HAP-1 (cell line): ENCODE measurements at regions not wholly inside any gene's neighbourhood (a gene's known extent, or its start where the extent isn't known, plus 50 kb on each side); places are given as distances from the start of the nearest gene placed in this dataset.

Source experiments
- DNase-seq, 2 experiments: peaks; one replicate each; pipeline ENCODE4 v3.0.0-alpha.2; 2016 to 2020; ENCODE audit warnings: low spot score in 2 of 2
- H3K27me3 ChIP-seq: fragments of 250-450 bp; sonication (Bioruptor Pico); 2 replicates; pipeline ENCODE4 v1.5.1; 2020; ENCODE audit warnings: low read depth, mild to moderate bottlenecking, moderate library complexity
- H3K36me3 ChIP-seq: fragments of 250-450 bp; sonication (Bioruptor Pico); replicated peaks from 2 replicates; pipeline ENCODE4 v1.5.1; 2020; ENCODE audit warnings: mild to moderate bottlenecking
- H3K4me1 ChIP-seq: fragments of 250-450 bp; sonication (Bioruptor Pico); 2 replicates; pipeline ENCODE4 v1.5.1; 2020; ENCODE audit warnings: mild to moderate bottlenecking
- H3K4me3 ChIP-seq: fragments of 250-450 bp; sonication (Bioruptor Pico); 2 replicates; pipeline ENCODE4 v1.5.1; 2020; ENCODE audit warnings: mild to moderate bottlenecking, moderate library complexity
- H3K9me3 ChIP-seq: fragments of 250-450 bp; sonication (Bioruptor Pico); 2 replicates; pipeline ENCODE4 v1.5.1; 2020; ENCODE audit warnings: mild to moderate bottlenecking, moderate library complexity
- in situ Hi-C: fragments of 300-500 bp; cut with MboI; formaldehyde crosslinking; loops from 3 replicates; pipeline ENCODE4 v1.14.3; 2020; ENCODE audit warnings: low sequenced_read_pairs, inconsistent platforms, mixed read lengths

DNA sequence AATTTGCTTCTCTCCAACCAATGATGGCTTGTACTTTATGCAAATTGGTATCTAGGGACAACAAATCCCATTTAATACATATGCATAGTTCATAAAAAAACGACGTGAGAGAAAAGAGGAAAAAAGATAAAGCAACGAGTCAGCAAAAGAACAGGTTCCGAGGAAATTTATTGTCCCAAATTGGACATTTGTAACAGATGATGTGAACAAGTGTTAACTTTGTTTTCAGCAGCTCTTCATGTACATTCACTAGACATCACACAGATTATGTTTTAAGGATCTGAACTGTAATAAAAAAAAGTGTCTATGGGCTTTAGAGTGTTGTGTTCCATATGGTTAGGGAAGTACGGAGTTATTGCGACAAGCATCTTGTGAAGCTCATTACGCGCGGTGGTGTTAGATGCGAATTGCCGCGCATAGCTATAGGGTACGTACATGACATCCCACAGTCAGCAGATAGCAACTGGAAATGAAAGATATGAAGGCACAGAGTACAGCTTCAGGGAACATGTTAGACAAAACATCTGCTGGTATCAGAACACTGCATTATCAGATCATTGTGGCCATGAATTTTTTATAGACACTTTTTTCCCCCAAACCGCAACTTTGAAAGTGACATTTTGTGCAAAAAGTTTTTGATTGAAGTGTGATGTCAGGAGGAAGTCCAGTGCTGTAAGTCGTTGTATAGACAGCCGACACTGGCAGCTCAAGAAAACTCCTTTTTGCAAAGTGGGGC is 1073.1 kb upstream of the FANCL start:
- no peaks in the 10 kb centered on the region for H3K9me3 ChIP-seq
- in situ Hi-C loops, result no loop called here

DNA sequence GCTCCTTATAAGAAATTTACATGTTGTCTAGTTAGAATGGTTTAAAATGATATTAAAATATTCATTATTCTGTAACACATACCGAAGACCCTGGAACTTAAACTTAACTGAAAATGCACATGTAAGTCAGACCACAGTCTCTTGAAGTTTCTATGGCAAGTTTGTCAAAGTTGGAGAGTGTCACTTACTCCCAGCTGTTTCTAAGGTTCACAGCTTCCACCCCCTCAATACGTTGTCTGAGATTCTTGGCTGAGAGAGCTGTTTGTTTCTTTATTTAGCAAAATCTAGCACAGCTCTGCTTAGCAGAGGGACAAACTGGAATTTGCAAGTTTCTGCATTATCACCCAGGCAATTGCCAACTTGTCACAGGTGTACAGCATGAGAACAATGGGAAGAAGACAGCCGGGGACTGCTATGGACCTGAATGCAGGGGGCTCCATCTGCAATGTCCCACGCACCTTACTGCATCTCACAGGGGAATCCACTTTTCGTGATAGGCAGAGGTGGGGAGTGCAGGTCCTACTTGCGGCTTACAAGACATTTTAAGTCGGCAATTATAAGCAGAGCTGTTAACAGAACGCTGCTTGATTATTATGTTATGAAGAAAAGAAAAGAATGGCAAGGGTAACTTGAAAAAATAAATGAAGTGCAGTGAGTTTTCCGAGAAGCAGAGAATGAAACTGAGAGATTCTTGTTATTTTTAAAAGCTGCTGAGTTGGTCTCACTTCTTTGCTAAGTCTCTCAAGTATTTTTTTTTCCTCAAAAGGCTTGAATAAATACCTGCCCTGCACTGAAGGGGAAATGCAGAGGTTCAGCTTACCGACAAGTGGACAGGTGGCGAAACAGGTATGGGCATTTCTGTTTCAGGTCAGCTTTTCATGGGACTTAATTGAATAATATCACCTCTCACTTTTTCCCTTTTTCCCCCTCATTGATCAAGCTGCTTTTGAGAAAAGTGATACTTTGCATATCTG is 1072.1 kb upstream of the FANCL start:
- Histone ChIP-seq H3K9me3 (no peaks in the 10 kb centered on the region), H3K36me3 (no peaks in the 10 kb centered on the region), H3K27me3 (peaks cover 22% of the 10 kb centered on the region; the same call in 1 of the 2 replicates), H3K4me3 (no peak overlapping the region), H3K4me1 (no peaks in the 10 kb centered on the region)
- in situ Hi-C loops, result no loop called here
- no peak for DNase-seq

More for the DNA sequence above, 1073.1 kb upstream of the FANCL start:
- H3K4me3 ChIP-seq, result no peak overlapping the region
- H3K27me3 ChIP-seq, result peaks cover 22% of the 10 kb centered on the region; the same call in 1 of the 2 replicates
- DNase-seq, result no peak
- H3K4me1 ChIP-seq, result no peaks in the 10 kb centered on the region
- H3K36me3 ChIP-seq, result no peaks in the 10 kb centered on the region

DNA sequence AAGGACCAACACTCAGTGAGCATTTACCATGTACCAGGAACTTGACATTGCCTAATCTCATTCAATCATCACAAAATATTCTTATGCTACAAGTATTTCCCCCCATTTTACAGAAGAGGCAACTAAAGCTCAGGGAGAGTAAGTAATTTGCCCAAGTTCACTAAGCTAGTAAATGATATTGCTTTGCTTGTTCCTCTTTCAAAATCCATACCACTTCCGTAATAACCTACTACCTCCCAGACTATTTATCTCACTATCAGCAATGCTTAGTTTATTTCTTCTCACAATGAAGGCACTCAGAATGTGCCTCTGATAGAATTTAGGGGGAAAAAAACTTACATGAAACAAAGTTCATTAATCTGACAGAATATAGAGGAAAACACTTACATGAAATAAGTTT is 1070.9 kb upstream of the FANCL start:
- no peaks in the 10 kb centered on the region for H3K4me1 ChIP-seq
- no peaks in the 10 kb centered on the region for H3K9me3 ChIP-seq
- no peak overlapping the region for H3K4me3 ChIP-seq
- H3K27me3 ChIP-seq, result peaks cover 22% of the 10 kb centered on the region; the same call in 1 of the 2 replicates
- no peaks in the 10 kb centered on the region for H3K36me3 ChIP-seq
- in situ Hi-C loops, result no loop called here
- no peak for DNase-seq

DNA sequence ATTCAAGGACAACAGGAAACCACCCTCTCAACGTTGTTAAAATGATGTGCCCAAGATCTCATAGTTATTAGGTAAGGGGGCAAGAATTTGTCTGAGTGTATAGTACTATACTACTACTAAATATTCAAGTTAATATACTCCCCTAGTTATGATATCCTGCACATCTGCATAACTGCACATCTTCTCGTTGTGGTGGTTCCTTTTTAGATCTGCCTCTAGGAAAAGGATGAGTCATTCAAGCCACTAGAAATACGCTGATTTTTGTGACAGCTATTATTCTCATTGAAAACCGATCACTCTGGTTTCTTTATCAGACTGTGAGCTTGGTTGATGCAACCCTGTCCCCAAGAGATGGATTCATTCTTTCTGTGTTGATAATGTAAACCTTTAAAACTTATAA is 1067.0 kb upstream of the FANCL start:
- no peak for DNase-seq
- in situ Hi-C loops, result no loop called here
- Histone ChIP-seq H3K9me3 (no peaks in the 10 kb centered on the region), H3K36me3 (no peaks in the 10 kb centered on the region), H3K27me3 (peaks cover 9% of the 10 kb centered on the region; the same call in 1 of the 2 replicates), H3K4me3 (no peak overlapping the region), H3K4me1 (no peaks in the 10 kb centered on the region)

DNA sequence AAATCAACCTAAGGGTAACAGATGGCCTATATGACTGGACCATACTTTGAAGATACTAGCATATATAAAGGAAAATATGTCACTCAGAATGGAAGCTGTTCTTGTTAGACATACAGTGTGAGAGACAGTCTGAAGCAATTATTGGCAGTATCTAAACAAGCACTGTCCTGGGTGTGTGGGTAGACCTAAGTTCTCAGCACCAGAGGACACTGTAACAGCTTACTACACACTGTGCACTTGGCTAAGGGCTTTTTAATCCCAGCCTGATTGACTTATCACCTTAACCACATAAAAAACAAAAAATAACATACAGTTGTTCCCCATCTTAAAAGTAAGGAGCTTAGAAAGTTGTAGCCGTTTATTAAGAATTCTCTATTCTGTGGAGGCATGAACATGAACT is 1066.1 kb upstream of the FANCL start:
- no peak for DNase-seq
- H3K9me3 ChIP-seq, result no peaks in the 10 kb centered on the region
- H3K36me3 ChIP-seq, result no peaks in the 10 kb centered on the region
- H3K27me3 ChIP-seq, result peaks cover 2% of the 10 kb centered on the region; the same call in 1 of the 2 replicates
- H3K4me3 ChIP-seq, result no peak overlapping the region
- in situ Hi-C loops, result no loop called here
- no peaks in the 10 kb centered on the region for H3K4me1 ChIP-seq

DNA sequence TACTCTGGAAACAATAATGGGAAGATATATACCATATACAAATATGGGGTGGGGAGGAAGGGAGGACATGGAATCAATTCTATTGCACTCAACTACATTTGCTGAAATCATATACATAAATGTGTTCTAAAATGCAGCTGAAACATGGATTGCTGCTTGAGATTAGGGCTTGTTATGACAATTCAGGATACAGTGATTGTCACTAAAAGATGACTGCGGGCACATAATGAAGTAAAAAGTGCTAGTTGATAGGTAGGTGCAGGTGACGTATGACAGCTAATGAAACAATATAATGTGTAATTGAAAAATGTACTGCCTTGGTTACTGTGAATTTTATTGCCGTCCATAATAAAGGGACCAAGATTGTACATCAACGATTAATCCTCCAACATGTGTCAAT is 1062.1 kb upstream of the FANCL start:
- Histone ChIP-seq H3K4me1 (no peaks in the 10 kb centered on the region), H3K4me3 (no peak overlapping the region), H3K9me3 (no peaks in the 10 kb centered on the region), H3K27me3 (peaks cover 2% of the 10 kb centered on the region; the same call in 1 of the 2 replicates), H3K36me3 (no peaks in the 10 kb centered on the region)
- in situ Hi-C loops, result no loop called here
- no peak for DNase-seq

DNA sequence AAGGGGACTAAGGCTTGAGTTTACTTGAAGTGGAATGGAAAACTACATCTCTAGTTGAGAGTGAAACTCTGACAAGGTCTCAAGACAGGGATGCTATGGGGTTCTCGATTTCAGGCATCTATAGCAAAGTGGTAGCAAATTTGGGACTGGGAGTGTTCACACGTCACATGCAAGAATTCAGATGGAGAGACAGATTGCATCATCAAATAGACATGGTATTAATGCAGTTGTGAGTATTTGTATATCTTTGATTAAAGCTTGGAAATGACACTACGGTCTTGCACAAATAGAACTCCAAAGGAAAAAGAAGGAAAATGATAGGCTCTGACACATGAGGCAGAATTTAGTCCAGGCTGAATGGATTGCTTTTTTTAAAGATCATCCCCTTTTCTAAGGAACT is 1061.6 kb upstream of the FANCL start:
- Histone ChIP-seq H3K9me3 (no peaks in the 10 kb centered on the region), H3K36me3 (no peaks in the 10 kb centered on the region), H3K27me3 (peaks cover 2% of the 10 kb centered on the region; the same call in 1 of the 2 replicates), H3K4me3 (no peak overlapping the region), H3K4me1 (no peaks in the 10 kb centered on the region)
- no peak for DNase-seq
- in situ Hi-C loops, result no loop called here

DNA sequence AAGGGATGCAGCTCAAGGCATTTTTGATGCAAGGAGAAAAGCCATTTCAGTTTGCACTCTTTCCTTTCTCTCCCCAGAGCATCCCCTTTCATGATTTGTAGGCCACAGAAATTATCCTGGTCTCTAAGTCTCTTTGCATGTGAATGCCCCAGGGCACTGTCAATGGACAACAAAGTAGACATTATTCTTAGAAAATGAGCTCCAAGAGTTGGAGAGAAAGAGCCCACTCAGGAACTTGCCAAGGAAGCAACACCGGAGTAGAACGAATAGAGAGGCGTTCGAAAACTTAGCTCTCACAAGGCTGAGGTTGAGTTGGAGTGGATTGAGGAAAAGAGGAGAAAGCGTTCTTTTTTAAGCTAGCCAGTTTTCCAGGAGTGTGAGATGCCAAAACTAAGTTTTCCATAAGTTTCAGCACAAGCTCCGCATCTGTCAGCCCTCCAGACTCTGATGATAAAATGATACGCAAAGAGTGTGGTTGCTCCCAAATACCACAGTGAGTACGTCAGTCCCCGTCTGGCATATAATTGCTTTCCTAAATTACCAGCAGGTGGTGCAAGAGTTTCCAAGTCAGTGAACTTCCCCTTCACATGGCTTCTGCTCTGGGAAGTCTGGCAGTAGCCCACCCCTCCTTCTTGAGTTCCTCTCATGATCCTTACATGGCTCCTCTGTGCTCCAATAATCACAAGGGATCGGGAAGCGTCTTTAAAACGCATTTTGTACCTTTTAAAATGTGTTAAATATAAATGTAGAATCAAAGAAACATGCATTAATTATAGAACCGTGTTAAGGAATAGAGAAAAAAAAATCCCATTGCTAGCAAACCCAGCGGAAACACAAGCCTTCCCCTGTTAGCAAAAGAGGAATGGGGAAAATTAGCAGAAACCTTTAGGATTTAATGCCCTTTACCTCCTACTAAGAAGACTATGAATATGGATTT is 1060.6 kb upstream of the FANCL start:
- DNase-seq, result peak; percentile 48 to 52
- no peaks in the 10 kb centered on the region for H3K4me1 ChIP-seq
- in situ Hi-C loops, result no loop called here
- peaks cover 2% of the 10 kb centered on the region; the same call in 1 of the 2 replicates for H3K27me3 ChIP-seq
- no peaks in the 10 kb centered on the region for H3K9me3 ChIP-seq
- no peak overlapping the region for H3K4me3 ChIP-seq
- H3K36me3 ChIP-seq, result no peaks in the 10 kb centered on the region

DNA sequence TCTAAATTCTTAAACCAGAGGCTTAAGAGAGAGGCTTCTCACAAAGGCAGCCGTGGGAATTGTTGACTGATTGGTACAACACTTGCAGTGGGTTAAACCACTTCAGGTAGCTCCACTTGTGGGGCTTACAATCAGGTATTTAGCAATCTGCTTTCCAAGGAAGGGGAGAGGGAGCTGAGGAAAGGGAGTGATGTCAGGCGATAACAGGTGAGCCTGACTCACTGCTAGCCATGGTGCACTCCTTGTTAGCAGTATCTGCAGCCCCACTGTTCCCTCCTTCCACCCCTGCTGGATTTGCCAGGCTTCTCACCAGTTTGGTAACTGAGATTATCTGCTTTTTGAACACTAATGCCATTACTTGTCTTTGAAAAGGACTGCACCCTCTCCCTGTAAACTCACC is 1056.7 kb upstream of the FANCL start:
- Histone ChIP-seq H3K36me3 (no peaks in the 10 kb centered on the region), H3K9me3 (no peaks in the 10 kb centered on the region), H3K4me3 (no peak overlapping the region), H3K4me1 (no peaks in the 10 kb centered on the region), H3K27me3 (no peaks in the 10 kb centered on the region; the same call in 1 of the 2 replicates)
- in situ Hi-C loops, result loop anchor here (25.0 kb wide), 1 partner anchor 1264 kb away; the partner anchor contains the start of gene BCL11A
- no peak for DNase-seq

DNA sequence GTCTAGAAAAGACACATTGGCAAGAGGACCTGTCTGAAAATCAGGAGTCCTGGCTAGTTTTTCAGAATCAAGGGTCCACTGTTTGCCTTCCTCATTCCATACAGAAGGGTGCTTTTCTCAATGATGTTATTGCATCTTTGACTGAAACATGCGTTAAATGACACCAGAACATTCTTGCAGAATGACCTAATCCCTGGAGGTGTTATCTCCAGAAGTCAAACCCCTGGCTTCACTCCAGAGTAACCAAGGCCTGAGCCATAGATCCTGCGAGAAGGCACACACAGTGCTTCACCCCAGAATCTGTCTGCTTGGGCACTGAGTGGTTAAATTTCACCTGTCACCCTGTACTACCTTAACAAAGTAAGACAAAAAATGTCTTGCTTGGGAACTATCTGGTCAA is 1055.2 kb upstream of the FANCL start:
- H3K36me3 ChIP-seq, result no peaks in the 10 kb centered on the region
- DNase-seq, result no peak
- no peak overlapping the region for H3K4me3 ChIP-seq
- H3K27me3 ChIP-seq, result no peaks in the 10 kb centered on the region; the same call in 1 of the 2 replicates
- no peaks in the 10 kb centered on the region for H3K9me3 ChIP-seq
- in situ Hi-C loops, result loop anchor here (25.0 kb wide), 1 partner anchor 1266 kb away; the partner anchor contains the start of gene BCL11A
- no peaks in the 10 kb centered on the region for H3K4me1 ChIP-seq

DNA sequence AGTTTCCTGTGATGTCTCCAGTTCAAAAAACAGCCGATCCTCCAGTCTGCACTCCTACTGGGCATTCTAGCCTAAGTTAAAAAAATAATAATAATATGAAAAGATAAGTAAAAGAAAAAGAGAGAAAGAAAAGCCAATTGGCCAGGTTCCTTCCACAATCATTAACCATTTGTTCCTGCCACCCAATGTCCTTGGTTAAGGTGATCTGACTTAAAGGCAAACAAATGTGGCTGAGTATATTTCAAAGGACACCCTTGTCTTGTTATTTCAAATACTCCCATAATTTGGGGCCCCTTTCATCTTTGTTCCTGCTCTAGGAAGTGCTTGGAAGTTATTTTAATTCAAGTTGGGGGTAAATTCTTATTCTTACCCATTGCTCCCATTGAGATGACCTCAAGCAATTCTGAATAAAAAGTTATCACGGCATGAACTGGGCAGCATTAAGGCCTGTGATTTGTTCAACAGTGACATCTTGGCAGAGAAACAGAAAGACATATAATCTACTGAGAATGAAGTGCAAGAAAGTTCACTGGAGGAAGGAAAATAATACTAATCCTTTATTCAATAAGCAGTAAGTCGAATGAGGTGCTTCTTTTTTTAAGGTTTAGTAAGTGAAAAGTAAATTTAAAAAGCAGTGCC is 1054.5 kb upstream of the FANCL start:
- no peak overlapping the region for H3K4me3 ChIP-seq
- H3K4me1 ChIP-seq, result no peaks in the 10 kb centered on the region
- H3K9me3 ChIP-seq, result no peaks in the 10 kb centered on the region
- no peaks in the 10 kb centered on the region; the same call in 1 of the 2 replicates for H3K27me3 ChIP-seq
- in situ Hi-C loops, result loop anchor here (25.0 kb wide), 1 partner anchor 1267 kb away; the partner anchor contains the start of gene BCL11A
- no peak for DNase-seq
- H3K36me3 ChIP-seq, result no peaks in the 10 kb centered on the region

DNA sequence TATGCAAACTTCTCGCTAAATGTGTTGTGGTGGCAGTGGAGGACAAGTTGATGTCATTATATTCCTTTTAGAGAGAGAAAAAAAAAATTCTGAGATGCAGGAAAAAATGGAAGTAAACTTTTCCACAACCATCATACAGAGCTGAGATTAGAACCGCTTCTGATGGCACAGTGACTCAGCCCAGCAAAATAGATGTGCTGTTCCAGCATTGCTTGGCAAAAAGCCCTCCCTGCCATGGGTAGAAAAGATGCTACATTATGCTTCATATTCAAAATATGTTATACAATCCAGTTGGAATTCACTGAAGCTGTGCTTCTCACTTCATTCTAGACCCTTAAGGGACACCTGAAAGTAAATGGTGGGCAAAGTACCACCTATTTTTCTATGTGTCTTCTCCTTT is 1047.6 kb upstream of the FANCL start:
- no peak for DNase-seq
- no peaks in the 10 kb centered on the region for H3K27me3 ChIP-seq
- no peaks in the 10 kb centered on the region for H3K9me3 ChIP-seq
- in situ Hi-C loops, result loop anchor here (25.0 kb wide), 1 partner anchor 1274 kb away; the partner anchor contains the start of gene BCL11A
- H3K36me3 ChIP-seq, result no peaks in the 10 kb centered on the region
- H3K4me3 ChIP-seq, result no peak overlapping the region
- H3K4me1 ChIP-seq, result no peaks in the 10 kb centered on the region
